Epithelial cell of esophagus (primary cell): ENCODE measurements at regions not wholly inside any gene's neighbourhood (a gene's known extent, or its start where the extent isn't known, plus 50 kb on each side); places are given as distances from the start of the nearest gene placed in this dataset.

Experiments used
- DNase-seq: peaks from one replicate; pipeline ENCODE4 v3.0.0; 2010; ENCODE audit warnings: low read depth
- H3K4me3 ChIP-seq: 2 replicates; pipeline ENCODE4 v1.5.1; 2011; ENCODE audit warnings: mild to moderate bottlenecking, low read length, control low read depth
- CTCF ChIP-seq: IDR thresholded peaks from 2 replicates; pipeline ENCODE4 v1.5.1; 2011; ENCODE audit warnings: low read depth, mild to moderate bottlenecking, low read length, control low read depth, inconsistent platforms; ENCODE audit not compliant: insufficient read depth; ENCODE audit errors: missing control alignments

- H3K4me3 ChIP-seq, result no peak overlapping the region
- DNase-seq, result no peak
- TF ChIP-seq CTCF, result no peak
These were observed 322.0 kb upstream of the LRRC4C start for GRCh38 chr11:41781441-41781840.

GRCh38 chr11:41784513-41785335, 325.3 kb upstream of the LRRC4C start:
- peak; percentile 93 for DNase-seq
- no peak for TF ChIP-seq CTCF
- H3K4me3 ChIP-seq, result no peak overlapping the region

GRCh38 chr11:41786087-41786486, 326.6 kb upstream of the LRRC4C start:
- no peak for DNase-seq
- no peak overlapping the region for H3K4me3 ChIP-seq
- TF ChIP-seq CTCF, result no peak

- TF ChIP-seq CTCF, result no peak
- no peak for DNase-seq
- no peak overlapping the region for H3K4me3 ChIP-seq
These were observed 328.7 kb upstream of the LRRC4C start for GRCh38 chr11:41788177-41788576.

- no peak for TF ChIP-seq CTCF
- no peak overlapping the region for H3K4me3 ChIP-seq
- peak; percentile 38 for DNase-seq
These were observed 329.9 kb upstream of the LRRC4C start for GRCh38 chr11:41789376-41789775.

- H3K4me3 ChIP-seq, result no peak overlapping the region
- DNase-seq, result peak; percentile 29
- no peak for TF ChIP-seq CTCF
These were observed 335.6 kb upstream of the LRRC4C start for GRCh38 chr11:41795004-41795403.

GRCh38 chr11:41799754-41800153, 340.3 kb upstream of the LRRC4C start:
- no peak overlapping the region for H3K4me3 ChIP-seq
- DNase-seq, result no peak
- TF ChIP-seq CTCF, result no peak
